CD4-positive, alpha-beta T cell treated with Interleukin-15 for 1 hour (primary cell): ENCODE measurements at regions not wholly inside any gene's neighbourhood (a gene's known extent, or its start where the extent isn't known, plus 50 kb on each side); places are given as distances from the start of the nearest gene placed in this dataset.

Experiments used
- DNase-seq: peaks from one replicate; pipeline ENCODE4 v3.0.0-alpha.2; 2020

DNA sequence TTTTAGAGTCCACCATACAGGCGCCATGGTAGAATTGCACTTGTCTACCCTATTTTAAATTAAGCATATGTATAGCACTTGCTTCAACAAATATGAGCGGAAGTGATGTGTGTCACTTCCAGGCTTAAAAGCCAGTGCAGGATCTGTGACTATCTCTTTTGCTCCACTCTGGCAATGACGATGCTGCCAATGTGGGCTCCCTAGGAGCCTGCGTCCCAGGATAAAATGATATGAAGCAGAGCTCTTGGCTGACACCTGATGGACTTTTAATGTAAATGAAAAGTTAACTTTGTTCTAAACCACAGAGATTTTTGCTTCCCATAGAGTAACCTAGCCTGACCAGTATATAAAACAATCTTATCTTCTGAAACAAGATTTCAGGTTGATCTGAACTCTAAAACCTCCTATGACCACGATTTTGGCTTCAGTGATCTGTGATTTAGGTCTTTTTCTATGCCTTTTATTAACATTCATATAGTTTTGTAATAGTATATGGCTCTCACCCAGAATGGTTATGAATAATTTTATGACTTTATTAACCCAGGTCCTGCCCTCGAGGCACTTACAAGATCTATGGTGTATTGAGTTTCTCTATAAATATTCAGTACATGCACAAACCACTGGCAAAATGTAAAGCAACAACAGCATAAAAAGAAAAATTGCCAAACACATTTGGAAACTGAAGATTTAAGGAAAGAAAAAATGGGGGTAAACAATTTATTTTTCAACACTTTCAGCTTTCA, 422.5 kb upstream of the PIK3C3 start:
- no peak for DNase-seq

DNA sequence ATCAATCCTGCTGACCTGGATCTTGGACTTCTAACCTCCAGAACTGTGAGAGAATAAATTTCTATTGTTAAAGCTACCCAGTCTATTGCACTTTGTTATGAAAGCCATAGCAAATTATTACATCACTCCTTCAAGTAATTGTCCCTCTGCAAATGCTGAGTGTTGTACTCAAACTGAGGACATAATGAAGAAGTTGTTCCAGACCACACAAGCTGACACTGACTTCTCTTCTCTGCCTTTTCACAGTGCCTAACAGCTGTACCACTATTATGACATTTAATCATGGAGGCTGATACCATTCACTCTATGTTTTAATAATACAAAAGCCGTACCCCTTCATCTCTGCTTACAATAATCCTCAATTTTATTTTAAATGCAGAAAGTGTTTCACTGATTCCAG, 424.1 kb upstream of the PIK3C3 start:
- DNase-seq, result no peak

- no peak for DNase-seq
Observed at GRCh38 chr18:41529093-41529492, 425.9 kb upstream of the PIK3C3 start.

- DNase-seq, result no peak
Observed at GRCh38 chr18:41526054-41526453, 429.0 kb upstream of the PIK3C3 start.

- no peak for DNase-seq
Observed at GRCh38 chr18:41524674-41525470, 430.2 kb upstream of the PIK3C3 start.

- DNase-seq, result no peak
Observed at GRCh38 chr18:41517142-41517541, 437.9 kb upstream of the PIK3C3 start.

- no peak for DNase-seq
Observed at GRCh38 chr18:41513438-41513837, 441.6 kb upstream of the PIK3C3 start.

DNA sequence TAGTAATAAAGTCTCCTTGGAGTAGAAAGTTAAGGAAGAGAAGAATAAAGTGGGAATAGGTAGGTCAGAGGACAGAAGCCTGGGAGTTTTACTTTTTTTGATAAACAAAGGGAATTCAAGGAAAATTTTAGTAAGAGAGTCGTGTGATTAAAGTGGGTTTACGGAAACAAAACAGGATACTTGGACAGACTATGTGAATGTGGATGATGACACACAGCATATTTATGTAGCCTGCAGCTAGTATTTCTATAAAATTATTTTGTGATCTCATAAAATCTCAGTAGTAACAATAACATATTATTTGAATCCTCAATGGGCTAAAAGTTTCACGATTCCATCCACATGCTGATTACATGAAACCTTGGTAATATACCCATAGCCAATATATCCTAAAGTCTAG, 450.7 kb upstream of the PIK3C3 start:
- DNase-seq, result no peak

DNA sequence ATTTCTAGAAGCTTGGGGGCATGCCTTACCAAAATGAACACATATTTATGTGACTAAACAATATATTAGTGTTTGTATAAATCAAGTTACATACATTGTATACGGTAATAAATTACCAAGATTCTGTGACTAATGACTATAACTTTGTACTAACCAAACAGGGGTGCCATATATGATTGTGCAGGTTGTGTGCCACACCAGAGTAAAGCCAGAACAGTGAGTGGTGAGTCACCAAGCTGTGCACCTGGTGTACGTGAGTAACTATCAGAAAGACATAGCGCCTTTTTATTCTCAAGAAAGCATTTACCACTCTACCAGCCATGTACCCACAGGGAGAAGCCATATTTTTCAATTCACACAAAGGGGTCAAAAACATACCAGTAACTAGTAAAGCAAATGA, 453.2 kb upstream of the PIK3C3 start:
- DNase-seq, result no peak

DNA sequence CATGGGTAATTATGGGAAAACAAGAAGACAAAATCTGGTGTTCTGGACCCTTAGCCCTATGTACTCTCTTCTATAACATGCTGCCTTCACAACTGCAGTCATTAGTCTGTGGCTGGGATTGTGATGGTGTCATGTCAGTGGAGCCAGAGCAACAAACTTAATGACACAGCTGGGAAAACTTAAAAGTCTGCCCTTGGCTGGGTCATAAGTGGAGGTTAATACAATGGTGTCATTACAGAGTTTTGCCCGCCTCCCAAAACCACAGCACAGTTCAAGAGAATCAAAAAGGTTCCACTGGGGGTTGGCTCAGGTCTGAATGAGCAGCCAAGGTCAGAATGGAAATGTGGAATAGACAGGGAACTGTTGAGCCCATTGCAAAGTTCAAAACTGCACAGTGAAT, 455.7 kb upstream of the PIK3C3 start:
- DNase-seq, result no peak

DNA sequence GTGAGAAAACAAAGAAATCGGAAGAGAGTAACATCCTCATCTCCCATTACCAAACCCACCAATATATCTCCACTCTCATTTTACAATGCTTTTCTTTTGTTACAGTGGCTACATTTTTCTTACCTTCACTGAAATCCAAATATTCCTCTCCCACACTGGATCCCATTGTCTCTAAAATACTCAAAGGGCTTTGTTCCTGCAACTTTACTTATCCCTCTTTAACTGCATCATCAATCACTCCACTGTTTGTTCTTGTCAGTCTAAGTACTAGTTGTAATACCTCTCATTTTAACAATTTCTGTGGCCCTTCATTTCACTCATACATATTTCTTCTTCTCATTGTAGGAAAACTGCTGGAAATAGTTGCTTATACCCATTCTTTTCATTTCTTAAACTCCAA, 464.2 kb upstream of the PIK3C3 start:
- no peak for DNase-seq

DNA sequence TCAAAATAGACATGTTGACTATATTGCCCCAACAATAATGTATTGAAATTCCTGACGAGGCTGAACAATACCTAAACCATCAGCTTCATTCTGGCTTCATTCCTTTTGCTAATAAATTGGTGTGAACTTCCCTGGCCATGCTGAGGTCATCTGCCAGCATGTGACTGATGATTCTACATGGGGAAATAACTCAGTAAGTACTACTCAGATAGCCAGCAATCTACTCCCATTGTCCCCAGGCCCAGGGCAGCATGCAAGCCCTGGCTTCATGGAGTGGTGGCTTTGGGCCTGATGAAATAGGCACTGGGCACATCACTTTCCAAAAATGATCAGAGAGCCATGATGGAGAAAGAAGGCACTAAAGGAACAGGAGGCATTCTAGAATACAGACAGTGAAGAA, 468.5 kb upstream of the PIK3C3 start:
- no peak for DNase-seq

GRCh38 chr18:41484069-41484468, 471.0 kb upstream of the PIK3C3 start:
- no peak for DNase-seq

DNA sequence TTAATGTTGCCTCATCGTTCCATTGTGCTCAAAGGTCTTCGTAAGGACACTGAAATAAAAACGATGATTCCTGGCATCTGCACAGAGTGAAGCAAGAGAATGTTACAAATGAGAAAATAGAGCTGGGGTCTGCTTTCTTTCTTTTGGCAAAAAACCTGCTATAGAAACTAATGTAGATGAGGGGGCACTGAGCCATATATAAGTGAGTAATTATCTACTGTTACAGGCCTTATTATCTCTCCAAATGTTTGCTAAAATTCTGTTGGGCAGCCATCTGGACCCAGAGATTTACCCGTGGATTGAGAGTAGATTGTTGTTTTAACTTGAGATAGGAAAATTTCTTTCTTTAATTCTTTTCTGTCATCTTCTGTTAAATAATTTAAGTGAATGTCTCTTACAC, 472.5 kb upstream of the PIK3C3 start:
- no peak for DNase-seq

DNA sequence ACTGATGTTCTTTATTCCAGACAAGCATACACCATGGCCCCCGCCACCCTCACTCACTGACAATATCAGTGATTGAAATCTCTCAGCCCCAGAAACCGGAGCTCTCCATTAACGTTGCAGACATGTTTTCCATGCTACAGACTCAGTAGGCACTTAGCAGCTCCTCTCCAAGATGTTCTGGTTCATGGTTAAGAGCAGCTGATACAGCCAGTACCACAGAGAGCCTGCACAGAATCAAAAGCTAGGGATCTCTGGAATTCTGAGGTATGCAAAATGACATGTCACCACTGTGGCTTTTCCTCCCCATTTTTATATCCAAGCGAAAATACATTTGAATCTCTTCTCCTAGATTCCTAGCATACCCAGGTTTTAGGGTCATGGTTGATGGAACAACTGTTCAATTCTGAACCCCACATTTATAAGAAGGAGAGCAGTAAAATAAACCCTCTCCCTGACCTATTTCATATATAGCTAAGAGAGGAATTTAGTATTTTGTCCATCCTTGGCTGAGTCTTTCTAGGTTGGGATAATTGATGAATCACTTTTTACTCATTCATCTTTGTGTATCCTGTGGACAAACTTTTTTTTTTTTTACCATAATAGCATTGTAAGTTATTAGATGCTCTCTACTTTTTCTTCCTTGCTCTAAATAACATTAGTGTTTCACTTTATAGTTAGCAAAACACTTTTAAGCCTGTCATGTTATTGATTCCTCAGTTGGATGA, 488.4 kb upstream of the PIK3C3 start:
- no peak for DNase-seq

GRCh38 chr18:41465386-41465785, 489.6 kb upstream of the PIK3C3 start:
- no peak for DNase-seq

GRCh38 chr18:41464278-41464677, 490.8 kb upstream of the PIK3C3 start:
- no peak for DNase-seq

DNA sequence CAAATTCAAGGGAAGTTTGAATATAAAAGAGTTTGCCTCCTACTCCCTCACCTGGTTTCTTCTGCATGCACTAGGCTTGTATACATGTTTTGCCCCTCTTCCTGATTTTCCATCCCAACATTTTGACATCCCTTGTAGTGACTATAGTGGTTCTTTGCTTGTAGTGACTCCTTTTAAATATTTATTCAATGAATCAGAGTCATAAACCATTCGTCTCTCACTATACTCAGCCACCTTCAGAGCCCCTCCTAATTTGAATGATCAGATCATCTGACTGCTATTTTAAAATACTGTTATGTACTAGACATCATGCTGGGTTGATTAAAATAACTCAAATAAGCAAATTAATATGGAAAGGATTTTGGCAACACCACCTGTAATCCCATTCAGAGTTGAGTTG, 492.1 kb upstream of the PIK3C3 start:
- no peak for DNase-seq

DNA sequence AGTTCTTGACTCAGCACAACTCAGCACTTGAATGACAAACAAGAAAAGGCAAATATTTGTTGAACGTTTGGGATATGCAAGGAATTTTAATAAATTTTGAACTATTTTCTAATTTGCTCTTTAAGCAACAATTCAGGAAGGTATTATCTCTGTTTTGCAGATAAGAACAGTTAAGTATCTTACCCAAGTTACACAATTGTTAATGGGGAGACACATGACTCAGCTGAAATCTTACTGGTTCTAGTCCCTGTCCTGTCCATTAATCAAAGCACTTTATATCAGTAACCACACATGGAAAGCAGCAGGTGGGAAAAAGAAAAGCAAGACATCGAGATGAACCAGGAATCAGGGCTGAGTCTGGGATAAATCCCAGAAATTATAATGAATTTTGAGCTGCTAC, 493.9 kb upstream of the PIK3C3 start:
- DNase-seq, result no peak

DNA sequence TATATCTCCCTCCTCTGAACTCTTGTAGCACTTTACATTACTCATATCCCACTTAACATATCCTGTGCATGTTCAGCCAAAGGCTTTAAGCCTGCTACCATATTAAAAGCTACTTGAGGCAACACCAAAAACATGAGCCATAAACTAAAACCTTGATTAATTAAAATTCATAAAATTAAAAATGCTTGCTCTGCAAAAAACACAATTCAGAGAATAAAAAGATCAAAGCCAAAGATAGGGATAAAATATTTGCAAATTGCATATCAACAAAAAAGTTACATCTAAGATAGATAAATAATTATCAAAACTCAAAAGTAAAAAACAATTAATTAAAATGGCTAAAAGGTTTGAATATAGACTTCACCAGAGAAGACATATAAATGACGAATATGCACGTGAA, 495.4 kb upstream of the PIK3C3 start:
- DNase-seq, result no peak

DNA sequence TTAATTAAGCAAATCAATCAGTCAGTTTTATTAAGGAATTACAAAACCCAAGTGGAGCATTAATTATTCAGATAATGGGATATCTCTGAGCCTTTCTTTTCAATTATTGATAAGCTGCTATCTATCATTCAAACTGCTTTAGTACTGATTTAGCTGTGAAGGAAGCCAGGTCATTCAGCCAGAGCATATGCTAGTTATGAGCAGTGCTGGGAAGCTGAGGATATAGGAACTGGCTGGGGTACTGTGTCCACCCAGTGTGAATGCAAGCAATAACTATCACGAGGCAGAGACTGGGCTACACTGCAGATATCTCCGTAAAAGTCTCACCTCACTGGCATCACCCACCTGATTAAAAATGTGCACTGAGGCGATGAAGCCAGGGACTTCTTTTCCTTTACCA, 496.7 kb upstream of the PIK3C3 start:
- DNase-seq, result no peak

DNA sequence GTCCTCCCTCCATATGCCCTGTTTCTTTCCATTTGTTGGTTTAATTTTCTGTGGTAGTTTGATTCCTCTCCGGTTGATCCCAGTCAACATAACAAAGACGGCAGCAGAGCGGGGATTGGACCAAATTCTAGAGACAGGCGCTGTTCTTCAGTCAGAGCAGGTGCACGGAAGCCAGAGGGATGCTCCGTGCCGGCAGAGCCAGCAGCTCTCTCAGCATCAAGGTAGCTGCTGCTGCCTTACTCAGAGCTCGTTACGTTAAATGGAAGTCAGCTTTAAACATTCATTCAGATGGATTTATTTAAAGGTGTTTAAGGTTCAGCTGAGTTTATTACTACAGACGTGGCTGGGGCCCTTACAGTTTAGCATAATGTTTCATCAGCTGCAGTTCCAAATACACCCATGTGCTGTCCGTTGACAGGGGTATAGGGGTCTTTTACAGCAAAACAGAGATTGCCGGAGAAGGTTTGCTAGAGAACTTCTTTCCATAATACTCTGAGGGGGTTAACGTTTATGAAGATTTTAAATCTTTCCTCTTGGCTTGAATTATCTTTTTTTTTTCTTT, 497.2 kb upstream of the PIK3C3 start:
- no peak for DNase-seq

GRCh38 chr18:41456831-41457230, 498.2 kb upstream of the PIK3C3 start:
- DNase-seq, result no peak

DNA sequence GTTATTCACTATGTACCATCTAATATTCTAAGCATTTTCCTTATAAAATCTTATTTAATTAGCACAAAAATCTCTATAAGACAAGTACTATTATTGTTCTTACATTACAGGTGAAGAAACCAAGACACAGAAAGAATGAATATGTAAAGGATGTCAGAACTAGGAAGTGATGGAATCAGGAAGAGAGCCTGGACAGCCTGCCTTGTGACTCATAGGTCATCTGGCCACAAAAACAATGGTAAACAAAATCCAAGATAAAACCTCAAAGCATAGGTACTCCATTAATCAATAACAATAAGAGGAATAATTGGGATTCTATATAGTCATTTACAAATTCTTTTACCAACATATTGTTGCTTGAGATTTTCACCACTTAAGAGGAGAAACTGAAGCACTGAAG, 505.4 kb upstream of the PIK3C3 start:
- no peak for DNase-seq
